ENCODE measurements at regions not wholly inside any gene's neighbourhood (a gene's known extent, or its start where the extent isn't known, plus 50 kb on each side); places are given as distances from the start of the nearest gene placed in this dataset.
"Not testable (repeated sequence)": the region's sequence is repeated elsewhere in the genome, so short reads cannot be mapped to it uniquely, and the experiment has no call there.

- no peak for DNase-seq (ENCODE audit: low read depth)
Measured at GRCh38 chr1:65062339-65062738, 85.7 kb upstream of the AK4 start.

- no peak for DNase-seq (ENCODE audit: low read depth)
Measured at GRCh38 chr1:65063025-65063424, 85.0 kb upstream of the AK4 start.

GRCh38 chr1:65064981-65065380, 83.0 kb upstream of the AK4 start:
- no peak for DNase-seq (ENCODE audit: low read depth)

GRCh38 chr1:65065524-65066418, 82.2 kb upstream of the AK4 start:
- no peak for DNase-seq (ENCODE audit: low read depth)

GRCh38 chr1:65066419-65066765, 81.6 kb upstream of the AK4 start:
- no peak for DNase-seq (ENCODE audit: low read depth)

- peak; percentile 39 for DNase-seq (ENCODE audit: low read depth)
Measured at GRCh38 chr1:65066766-65067490, 81.1 kb upstream of the AK4 start.

GRCh38 chr1:65067491-65068201, 80.4 kb upstream of the AK4 start:
- DNase-seq (ENCODE audit: low read depth): peak; percentile 20

- DNase-seq (ENCODE audit: low read depth): no peak
Measured at GRCh38 chr1:65068202-65069010, 79.6 kb upstream of the AK4 start.

- DNase-seq (ENCODE audit: low read depth): no peak
Measured at GRCh38 chr1:65069011-65069565, 78.9 kb upstream of the AK4 start.

- no peak for DNase-seq (ENCODE audit: low read depth)
Measured at GRCh38 chr1:65072845-65073244, 75.2 kb upstream of the AK4 start.

GRCh38 chr1:65075123-65075976, 72.7 kb upstream of the AK4 start:
- no peak for DNase-seq (ENCODE audit: low read depth)

GRCh38 chr1:65077369-65077768, 70.6 kb upstream of the AK4 start:
- DNase-seq (ENCODE audit: low read depth): no peak

GRCh38 chr1:65079941-65080340, 68.1 kb upstream of the AK4 start:
- DNase-seq (ENCODE audit: low read depth): no peak

- DNase-seq (ENCODE audit: low read depth): no peak
Measured at GRCh38 chr1:65082346-65083040, 65.5 kb upstream of the AK4 start.

- no peak for DNase-seq (ENCODE audit: low read depth)
Measured at GRCh38 chr1:65083263-65083896, 64.6 kb upstream of the AK4 start.

- DNase-seq (ENCODE audit: low read depth): no peak
Measured at GRCh38 chr1:65084066-65084465, 63.9 kb upstream of the AK4 start.

GRCh38 chr1:65087519-65087918, 60.5 kb upstream of the AK4 start:
- DNase-seq (ENCODE audit: low read depth): not testable (repeated sequence)

GRCh38 chr1:65090406-65090805, 57.6 kb upstream of the AK4 start:
- no peak for DNase-seq (ENCODE audit: low read depth)

GRCh38 chr1:65092691-65093090, 55.3 kb upstream of the AK4 start:
- no peak for DNase-seq (ENCODE audit: low read depth)

GRCh38 chr1:65097076-65097475, 50.9 kb upstream of the AK4 start:
- no peak for DNase-seq (ENCODE audit: low read depth)

Measured in stimulated activated CD8-positive, alpha-beta memory T cell treated with anti-CD3 and anti-CD28 coated beads, Interleukin-15, amount 100 ng/mL, for 24 hours (primary cell).